SK-N-SH treated with all-trans-retinoic acid at 6 μM for 48 hours (cell line): ENCODE measurements at regions not wholly inside any gene's neighbourhood (a gene's known extent, or its start where the extent isn't known, plus 50 kb on each side); places are given as distances from the start of the nearest gene placed in this dataset.

Experiments
- GLIS3 ChIP-seq: fragments of 250-450 bp; sonication (Bioruptor Pico); IDR thresholded peaks from 2 replicates; pipeline ENCODE4 v1.5.0; 2020; ENCODE audit warnings: mild to moderate bottlenecking, moderate library complexity
- RARB ChIP-seq: fragments of 250-450 bp; sonication (Bioruptor Pico); IDR thresholded peaks from 2 replicates; pipeline ENCODE4 v1.8.0; 2021; ENCODE audit warnings: mild to moderate bottlenecking, moderate library complexity
- ZC3H10 ChIP-seq: fragments of 250-450 bp; sonication (Bioruptor Pico); IDR thresholded peaks from 2 replicates; pipeline ENCODE4 v1.5.1; 2021; ENCODE audit warnings: mild to moderate bottlenecking, moderate library complexity
- TF ChIP-seq, protein P1 (sequence below): fragments of 250-450 bp; sonication (Bioruptor Pico); IDR thresholded peaks from 2 replicates; pipeline ENCODE4 v1.8.0; 2020; ENCODE audit warnings: mild to moderate bottlenecking, moderate library complexity, borderline replicate concordance
- TF ChIP-seq, protein P2 (sequence below): fragments of 250-450 bp; sonication (Bioruptor Pico); IDR thresholded peaks from 2 replicates; pipeline ENCODE4 v1.5.1; 2020; ENCODE audit warnings: low read depth, mild to moderate bottlenecking, moderate library complexity

DNA sequence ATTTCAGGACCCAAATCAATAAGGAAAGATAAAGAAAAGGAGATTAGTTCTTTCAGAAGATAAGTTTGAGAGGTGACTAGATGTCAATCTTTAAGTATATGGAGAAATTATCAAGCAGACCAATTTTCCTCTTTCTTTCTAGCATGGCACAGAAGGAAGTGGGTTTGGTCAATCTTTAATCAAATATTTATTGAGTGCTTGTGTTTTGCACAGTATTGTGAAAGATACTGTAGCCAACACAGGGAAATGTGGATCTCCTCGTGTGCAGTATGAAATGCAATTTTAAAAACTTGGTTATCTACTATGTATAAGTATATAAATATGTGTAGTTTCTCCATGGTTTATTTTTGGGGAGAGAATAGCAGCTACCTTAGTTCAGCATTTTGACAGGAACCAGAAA lies 655.2 kb downstream of the RAPGEF2 start:
- TF ChIP-seq, protein P1, sequence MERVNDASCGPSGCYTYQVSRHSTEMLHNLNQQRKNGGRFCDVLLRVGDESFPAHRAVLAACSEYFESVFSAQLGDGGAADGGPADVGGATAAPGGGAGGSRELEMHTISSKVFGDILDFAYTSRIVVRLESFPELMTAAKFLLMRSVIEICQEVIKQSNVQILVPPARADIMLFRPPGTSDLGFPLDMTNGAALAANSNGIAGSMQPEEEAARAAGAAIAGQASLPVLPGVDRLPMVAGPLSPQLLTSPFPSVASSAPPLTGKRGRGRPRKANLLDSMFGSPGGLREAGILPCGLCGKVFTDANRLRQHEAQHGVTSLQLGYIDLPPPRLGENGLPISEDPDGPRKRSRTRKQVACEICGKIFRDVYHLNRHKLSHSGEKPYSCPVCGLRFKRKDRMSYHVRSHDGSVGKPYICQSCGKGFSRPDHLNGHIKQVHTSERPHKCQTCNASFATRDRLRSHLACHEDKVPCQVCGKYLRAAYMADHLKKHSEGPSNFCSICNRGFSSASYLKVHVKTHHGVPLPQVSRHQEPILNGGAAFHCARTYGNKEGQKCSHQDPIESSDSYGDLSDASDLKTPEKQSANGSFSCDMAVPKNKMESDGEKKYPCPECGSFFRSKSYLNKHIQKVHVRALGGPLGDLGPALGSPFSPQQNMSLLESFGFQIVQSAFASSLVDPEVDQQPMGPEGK (CRISPR knock-in tag): no peak
- TF ChIP-seq, protein P2, sequence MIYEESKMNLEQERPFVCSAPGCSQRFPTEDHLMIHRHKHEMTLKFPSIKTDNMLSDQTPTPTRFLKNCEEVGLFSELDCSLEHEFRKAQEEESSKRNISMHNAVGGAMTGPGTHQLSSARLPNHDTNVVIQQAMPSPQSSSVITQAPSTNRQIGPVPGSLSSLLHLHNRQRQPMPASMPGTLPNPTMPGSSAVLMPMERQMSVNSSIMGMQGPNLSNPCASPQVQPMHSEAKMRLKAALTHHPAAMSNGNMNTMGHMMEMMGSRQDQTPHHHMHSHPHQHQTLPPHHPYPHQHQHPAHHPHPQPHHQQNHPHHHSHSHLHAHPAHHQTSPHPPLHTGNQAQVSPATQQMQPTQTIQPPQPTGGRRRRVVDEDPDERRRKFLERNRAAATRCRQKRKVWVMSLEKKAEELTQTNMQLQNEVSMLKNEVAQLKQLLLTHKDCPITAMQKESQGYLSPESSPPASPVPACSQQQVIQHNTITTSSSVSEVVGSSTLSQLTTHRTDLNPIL (CRISPR knock-in tag): no peak
- TF ChIP-seq GLIS3 (CRISPR knock-in tag): no peak
- TF ChIP-seq RARB (CRISPR knock-in tag): no peak
- TF ChIP-seq ZC3H10 (CRISPR knock-in tag): no peak
